ENCODE measurements at regions not wholly inside any gene's neighbourhood (a gene's known extent, or its start where the extent isn't known, plus 50 kb on each side); places are given as distances from the start of the nearest gene placed in this dataset.
A peak's percentile ranks its signal among the peaks of the same experiment; 100 is the strongest.

DNA sequence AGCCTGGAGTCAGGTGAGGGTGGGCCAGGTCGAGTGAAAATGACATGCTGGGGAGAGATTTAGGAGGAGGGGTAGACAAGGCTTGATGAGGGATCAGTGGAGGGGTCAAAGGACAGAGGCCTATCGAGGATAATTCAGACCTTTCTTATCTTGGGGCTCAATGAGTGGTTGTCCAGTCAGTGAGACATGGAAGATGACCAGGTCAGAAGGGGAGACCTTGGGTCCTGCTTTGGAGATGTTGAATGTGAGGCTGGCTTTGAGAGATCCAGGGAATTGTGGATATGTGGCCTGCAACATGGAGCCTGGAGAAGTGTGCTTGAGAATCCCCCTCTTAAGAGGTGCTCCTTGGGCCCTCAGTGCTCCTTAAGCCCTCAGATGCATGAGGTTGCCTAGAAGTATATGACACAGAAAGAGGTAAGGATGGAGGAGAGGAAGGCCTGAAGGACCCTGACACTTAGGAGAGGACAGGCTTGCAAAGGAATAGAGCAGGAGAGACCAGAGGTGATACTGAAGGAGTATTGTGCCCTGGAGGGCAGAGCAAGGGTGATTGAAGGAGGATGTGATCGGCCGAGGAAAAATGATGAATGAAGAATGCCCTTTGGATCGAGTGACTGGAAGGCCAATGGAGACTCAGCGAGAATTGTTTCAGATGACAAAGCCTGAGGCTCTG, 129.8 kb upstream of the GPR26 start:
- no peak for DNase-seq

DNA sequence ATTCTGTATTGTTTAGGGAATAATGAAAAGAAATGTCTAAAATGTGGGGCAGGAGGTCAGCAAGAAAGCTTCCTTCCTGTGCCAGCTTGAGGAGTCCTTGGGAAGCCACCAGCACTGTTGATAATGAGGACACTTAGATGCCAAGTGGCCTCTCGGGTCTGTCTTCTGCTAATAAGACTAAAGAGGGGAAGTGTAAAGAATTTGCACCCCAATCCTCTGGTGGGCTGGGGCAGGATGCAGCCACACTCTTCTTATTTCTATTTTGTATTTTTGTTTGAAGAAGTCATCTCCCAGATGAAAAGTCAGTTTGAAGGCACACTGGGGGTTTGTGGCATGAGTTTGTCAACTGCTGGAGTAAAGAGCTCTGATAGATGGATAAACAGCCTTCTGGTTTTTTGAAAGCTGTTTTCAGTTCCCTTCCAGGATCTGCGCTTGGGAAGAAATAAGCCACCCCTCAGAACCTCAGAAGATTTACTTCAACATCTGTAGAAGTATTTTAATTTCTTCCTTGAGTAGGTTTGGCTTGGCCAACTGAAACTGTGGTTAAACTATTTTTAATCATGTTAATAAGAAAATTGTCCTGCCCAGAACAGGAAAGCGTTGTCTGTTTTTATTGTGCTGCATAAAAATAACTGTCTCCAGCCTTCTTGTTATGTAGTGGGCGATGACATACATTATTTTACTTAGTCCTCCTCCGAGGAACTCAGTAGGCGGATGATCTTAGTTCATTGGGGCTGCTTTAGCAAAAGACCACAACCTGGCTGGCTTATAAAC, 128.8 kb upstream of the GPR26 start:
- no peak for DNase-seq

DNA sequence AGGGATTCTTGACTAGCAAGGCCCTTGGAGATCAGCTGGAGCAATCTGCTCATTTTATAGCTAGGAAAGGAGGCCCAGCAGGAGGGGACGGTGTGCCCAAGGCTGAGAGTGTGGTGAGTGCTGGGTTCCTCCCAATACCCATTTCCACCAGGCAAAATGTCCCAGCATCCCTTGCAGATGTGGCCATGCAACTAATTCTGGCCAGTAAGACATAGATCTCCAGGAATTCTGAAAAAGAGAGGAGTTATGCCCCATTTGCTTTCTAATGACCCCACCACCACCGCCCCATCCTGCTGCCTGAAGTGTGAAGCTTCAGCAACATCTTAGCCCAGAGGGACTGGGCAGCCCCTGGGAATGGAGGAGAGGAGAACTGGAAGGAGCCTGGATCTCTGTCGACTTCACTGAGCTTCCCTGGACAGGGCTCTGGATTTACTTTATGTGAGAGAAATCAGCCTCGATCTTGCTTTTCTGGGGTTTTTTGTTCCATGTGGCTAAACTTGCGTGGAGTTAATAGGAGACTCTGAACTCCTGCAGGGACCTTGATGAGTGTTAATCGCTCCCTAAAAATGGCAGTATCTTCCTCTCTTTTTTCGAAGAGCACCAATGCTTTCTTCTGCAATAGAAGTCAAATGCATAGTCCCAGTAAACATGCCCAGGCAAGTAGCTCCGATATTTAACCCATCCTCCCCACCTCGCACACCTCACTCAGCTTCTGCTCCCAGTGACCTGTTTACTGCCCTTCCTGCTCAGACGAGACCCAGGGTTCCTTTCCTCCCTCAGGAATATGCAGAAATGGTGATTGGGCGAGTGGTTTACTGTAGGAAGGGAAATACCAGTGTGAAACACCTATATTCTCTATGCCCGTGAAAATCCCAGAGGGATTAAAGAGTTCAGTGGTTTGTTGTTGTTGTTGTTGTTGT, 127.5 kb upstream of the GPR26 start:
- DNase-seq, result no peak

DNA sequence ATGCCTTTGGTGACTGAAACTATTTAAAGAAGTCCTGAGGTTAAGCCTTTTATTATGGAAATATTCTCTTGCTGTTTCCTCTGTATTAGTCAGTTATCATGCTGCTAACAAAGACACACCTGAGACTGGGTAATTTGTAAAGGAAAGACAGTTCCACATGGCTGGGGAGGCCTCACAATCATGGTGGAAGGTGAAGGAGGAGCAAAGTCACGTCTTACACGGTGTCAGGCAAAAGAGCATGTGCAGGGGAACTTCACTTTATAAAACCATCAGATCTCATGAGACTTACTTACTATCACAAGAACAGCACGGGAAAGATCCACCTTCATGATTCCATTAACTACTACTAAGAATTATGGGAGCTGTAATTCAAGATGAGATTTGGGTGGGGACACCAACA, 121.2 kb upstream of the GPR26 start:
- DNase-seq, result no peak

DNA sequence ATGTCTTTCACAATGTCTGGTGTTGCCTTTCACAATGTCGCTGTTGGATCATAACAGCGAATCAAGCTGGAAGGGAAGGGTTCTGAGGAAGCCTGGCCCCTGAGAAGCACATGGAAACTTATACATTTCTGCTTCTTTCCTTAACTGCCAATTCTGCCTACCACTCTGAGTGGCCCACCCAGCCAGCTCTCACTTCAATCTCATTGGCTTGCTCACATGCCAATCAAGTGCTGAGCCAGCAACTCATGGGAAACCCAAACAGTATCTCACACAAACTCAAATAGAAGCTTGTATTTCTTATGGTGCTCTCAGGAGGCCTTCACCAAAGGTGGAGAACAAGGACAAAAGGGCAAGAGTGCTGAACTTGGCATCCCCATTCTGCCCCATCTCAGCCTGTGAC, 117.4 kb upstream of the GPR26 start:
- DNase-seq, result no peak

DNA sequence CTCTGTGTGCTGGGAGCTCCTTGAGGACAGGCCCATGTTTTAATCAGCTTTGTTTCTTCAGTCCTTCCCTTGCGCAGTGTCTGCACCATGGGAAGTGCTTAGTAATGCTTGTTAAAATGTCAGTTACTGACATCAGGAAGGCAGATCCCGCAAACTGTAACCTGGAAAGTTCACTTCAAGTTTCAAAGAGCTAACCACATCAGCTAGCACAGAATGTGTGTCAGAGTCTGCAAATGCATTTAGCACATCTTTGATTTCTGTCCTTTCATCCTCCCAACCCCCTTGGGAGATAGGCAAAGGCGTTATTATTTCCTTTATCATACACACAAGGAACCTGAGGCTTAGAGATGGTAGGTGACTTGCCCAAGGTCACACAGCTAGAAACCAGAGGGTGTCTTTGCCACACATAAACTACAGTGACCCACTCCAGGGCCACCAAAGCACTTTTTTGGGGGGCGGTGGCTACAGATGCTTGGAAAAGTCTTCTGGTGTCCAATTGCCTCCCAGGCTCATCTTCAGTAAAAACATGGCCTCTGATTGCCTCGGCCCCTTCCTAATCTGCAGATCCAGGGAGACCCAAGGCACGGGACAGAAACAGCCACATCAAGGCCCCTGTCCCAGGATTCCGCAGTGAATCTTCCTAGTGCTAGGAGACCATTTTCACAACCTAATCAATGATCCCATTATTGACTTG, 116.2 kb upstream of the GPR26 start:
- DNase-seq, result no peak

DNA sequence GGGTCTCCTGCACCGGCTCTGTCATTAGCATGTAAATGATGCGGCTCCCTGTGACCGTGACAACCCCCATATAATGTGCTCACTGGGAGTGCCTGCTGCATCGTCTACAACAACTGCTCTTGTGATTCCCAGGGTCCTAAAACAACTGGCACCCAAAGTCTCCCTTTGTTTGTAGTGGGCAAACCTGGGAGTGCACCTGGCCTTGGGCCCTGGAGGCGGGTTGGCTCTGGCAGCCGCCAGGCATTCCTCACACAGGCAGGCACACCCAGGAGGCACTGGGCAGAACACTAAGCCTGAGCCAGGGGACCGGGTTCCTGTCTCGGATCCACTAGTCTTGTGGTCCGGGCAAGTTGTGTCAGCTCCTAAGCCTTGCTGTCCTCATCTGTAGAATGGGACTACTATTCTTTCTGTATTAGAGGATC, 115.5 kb upstream of the GPR26 start:
- no peak for DNase-seq

DNA sequence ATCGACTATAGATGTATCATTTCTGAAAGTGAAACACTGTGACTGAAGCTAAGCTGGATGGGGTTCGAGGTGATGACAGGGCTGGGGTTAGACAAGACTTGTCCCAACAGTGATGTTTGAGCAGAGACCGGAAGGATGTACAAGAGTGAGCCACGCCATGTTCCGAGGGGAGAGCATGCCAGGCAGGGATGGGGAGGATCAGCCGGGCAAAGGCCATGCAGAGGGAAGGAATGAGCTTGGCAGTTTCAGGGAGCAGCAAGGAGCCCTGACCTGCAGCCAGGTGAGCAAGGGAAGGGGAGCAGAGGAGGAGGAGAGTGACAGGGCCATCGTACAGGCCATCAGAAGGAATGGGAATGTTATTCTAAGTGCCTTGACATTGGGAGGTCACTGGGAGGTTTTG, 114.9 kb upstream of the GPR26 start:
- no peak for DNase-seq

DNA sequence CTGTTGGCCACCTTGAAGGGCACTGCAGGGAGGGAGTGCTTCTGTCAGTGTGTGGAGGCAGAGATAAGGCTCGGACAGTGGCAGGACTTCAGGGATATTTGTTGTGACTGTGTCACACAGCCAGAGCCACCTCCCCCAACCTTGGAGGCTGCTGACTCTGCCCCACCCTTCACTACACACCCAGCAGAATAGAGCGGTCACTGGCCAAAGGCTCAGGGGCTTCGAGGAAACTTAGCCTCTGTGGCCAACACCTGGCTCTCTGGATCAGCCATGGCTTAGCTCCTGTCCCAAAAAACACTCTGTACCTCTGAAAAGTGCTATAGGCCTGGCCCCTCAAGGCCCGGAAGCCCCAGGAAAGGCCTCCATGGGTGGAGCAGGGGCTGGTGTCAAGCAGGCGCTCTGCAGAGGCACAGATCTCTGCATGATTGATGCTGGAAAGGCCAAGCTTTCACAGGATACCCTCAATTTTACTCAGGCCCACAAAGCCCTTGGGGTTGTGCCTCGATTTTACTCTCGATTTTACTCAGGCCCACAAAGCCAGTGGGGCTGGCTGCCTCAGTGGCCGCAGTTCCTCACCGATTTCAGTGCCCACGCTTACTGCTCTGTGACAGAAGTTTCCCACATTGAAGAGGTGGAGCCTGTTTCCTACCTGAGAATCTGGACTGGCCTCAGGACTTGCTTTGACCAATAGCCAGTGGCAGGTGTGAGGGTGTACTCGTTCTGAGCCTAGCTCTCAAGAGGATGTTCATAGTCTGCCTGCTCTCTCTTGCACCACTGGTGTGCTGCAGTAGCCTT, 113.2 kb upstream of the GPR26 start:
- no peak for DNase-seq

DNA sequence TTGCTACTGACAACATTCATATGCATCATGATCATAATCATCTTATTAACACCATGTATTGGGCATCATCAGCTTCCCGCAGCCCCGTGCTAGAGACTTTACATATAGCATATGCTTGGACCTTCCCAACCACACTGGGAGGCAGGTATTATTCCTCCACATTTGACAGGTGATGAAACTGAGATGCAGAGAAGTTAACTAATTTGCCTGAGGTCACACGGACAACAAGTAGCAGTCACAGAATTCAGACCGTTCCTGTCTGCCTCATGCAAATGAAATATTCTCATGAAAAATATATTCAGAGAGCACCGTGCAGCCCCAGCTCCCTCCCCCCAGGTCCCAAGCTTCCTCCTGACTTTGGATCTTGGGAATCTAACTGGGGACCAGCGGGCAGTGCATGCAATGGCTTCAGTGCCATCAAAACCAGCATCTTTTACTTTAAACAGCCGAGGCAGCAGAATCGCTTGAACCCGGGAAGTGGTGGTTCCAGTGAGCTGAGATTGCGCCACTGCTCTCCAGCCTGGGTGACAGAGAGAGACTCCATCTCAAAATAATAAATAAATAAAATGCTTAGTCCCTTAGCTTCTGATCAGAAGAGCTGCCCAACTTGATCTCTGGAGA, 112.2 kb upstream of the GPR26 start:
- no peak for DNase-seq

DNA sequence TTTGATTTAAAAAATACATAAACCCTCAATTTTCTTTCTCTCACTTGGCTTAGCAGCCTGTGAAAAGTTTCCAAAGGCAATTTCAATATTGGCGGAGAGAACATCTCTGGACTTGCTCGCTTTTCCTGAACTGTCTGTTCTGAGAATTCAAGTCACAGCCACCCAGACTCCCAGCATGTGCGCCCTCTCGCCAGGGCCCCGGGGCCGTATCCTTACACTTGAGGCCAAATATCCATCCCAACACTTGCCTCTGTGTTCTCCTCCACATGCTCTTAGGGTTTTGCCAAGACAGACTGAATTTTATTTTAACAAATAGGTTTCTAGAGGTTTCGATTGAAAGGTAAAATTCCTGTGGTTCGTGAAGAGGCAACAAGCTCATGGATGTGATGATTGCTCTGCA, 111.5 kb upstream of the GPR26 start:
- DNase-seq, result no peak

DNA sequence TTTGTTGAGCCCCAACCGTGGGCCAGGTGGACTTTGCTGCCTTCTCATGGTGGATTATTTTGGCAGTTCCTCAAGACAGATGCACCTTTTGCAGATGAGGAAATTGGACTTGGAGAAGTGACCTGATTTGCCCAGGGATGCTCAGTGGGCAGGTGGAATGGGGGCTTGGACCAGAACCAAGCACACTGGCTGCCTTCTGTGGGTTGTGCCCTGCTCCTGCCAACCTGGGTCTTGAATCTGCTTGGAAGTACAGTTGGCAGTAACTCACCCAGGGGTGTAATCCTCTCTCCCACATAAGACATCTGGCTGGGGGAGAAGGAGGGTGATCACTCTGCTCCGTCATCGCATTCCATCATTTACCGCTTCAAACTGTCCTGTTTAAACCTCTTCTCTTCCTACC, 110.5 kb upstream of the GPR26 start:
- no peak for DNase-seq

DNA sequence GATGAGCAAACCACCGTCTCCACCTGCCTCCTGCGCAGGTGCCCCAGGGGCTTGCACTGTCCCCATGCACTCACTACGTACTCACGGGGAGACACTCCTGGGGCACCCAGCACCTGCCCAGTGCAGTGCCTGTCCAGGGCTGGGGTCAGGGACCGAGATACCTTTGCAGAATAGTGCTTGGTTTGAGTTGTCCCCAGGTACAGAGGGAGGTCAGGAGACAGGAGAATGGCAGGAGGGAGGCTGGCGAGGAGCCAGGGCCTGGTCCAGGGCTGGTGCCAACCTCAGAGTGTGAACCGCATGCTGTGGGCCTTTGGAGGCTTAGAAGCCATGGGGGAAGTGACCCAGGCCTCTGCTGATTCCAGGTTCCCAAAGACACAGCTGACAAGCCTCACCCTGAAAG, 110.1 kb upstream of the GPR26 start:
- no peak for DNase-seq

DNA sequence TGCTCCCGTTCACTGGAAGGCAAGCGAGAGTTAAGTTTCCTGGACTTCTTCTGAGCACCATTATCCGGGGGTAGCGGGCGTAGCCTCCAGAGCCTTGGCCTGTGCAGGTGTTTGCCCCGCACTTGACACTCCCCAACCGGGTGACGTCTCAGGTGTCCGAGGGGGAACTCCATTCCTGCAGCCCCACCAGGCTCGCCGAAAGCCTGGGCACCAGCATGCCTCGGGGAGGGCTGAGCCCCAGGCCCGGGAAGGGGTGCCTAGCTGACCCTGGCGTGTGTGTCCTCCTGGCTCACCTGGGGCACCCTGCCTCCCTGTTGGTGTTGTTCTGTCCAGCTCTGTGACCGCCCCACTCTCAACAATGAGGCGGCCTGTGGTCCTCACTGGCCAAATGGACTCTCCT, 109.4 kb upstream of the GPR26 start:
- DNase-seq, result no peak

DNA sequence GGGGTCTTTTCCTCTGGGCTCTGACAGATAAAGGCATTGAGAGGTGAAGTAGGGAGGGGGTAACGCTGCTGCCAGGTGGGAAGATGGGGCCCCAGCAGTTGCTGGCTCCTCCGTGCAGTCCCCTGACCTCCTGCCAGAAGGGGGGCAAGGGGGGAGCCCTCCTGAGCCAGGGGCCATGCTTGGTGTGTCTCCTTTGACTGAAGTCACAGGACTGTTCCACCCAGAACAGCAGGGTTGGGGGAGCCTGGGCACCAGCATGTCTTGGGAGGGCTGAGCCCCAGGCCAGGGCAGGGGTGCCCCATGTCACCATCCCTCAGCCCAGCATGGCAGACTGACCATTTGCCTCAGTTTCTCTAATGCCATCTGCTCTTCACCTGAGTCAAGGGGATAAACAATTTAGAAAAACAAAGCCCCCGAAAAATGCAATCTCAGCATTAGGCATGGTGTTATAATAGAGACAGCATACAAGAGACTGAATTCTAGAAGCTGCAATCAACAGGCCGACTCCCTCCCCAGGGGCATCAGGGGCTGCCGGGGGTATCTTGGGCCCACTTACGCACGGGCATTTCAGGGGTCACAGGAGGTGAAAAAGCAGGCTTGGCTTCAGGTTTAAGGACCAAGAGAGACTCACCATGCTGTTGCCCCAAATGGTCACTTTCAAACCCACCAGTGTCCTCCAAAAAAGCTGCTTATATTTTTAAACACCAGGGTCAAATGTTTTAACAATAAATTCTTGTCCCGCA, 108.6 kb upstream of the GPR26 start:
- DNase-seq, result no peak

DNA sequence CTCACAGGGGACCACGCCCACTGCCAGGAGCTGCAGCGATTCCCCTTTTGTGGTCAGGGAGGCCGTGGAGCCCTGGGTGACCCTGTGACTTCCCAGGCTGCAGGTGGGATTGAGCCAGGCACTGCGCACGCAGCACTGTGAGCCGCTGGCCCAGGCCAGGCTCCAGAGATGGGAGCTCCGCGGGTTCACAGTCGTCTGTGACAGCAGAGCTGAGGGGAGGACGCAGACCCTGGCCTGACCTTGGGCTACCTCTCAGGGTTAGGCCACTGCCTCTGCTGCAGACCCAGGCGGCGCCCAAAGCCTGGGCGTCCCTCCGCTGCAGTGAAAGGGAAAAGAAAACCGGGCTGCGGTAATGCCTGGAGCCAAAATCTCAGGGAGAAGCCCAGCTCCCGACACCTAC, 107.5 kb upstream of the GPR26 start:
- no peak for DNase-seq

DNA sequence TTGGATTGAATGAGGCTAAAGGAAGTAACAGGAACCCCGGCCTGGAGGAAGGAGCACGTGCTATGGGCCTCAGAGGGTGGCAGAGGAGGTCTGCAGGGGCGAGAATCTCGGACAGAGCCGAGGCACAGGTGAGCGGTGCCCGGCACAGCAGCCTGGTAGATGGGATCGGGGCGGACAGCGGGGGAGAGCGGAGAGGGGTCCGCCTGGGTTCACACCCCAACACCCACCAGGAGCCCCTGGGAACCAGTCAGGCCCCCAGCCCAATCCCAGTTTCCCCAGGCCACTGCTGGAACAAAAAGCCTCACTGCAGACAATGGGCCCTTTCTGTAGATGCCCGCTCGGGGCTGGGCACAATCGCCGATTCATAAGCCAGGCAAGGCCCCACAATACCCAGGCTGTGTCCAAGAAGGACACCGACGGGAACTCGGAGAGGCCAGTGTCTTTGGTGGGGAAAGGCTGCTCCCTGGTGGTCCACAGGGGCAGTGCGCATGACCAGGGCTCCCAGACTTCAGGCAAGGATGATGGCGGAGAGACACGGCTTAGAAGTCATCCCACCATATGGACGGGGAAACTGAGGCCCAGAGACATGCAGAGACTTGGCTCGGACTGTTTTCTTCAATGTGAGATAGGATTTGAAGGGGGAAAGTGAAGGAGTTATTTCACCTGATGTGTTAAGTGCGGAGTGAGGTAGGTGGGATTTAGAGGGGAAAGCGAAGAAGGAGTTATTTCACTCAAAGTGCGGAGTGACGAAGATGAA, 106.9 kb upstream of the GPR26 start:
- peak; percentile 50 to 60 (median 56) for DNase-seq

DNA sequence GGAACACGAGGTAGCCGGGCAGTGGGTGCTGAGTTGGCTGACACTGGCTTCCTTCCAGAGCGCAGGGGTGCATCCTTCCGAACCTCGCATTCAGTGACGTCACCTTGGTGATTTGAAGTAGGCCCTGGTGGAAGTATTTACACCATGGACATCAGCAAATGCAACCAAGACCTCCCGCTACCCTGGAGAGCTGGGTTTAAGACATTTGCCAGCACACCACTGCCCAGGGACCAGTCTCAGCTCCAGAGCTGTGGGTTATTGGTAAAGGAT, 106.4 kb upstream of the GPR26 start:
- no peak for DNase-seq

DNA sequence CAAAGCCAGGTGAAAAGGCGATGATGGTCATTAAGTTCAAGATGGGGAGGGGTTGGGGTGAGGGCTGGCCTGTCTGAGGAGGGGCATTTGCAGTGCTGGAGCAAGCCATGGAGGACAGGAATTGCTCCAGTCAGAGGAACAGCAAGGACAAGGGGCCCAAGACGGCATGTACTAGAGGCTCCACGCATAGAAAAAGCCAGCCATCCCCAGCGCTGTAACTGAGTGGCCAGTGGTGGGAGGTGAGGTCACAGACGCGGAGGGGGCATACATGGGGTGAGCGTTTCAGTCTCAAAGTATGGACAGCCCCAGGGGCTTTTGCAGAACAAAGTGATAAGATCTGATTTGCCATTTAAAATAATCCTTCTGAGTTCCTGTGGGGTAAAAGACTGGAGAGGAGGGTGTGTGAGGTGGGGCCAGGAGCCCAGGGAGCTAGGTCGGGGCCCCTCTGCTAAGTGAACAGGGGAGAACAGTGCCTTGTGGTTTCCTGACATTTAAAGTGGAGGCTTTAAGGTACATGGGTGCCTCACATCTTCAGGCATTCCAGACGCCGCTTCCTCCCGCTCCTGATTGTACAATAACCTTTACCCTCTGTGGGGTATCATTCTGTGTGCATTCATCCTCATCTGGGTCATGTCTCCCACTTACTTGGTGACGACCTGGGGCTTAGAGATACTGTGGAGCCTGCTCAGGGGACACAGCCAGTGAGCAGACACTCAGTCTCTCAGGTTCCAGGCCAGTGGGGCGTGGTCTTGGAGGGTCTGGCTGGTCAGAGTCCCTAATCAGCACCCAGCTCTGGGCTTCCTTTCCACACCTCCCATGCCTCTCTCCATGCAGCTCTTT, 105.6 kb upstream of the GPR26 start:
- no peak for DNase-seq

DNA sequence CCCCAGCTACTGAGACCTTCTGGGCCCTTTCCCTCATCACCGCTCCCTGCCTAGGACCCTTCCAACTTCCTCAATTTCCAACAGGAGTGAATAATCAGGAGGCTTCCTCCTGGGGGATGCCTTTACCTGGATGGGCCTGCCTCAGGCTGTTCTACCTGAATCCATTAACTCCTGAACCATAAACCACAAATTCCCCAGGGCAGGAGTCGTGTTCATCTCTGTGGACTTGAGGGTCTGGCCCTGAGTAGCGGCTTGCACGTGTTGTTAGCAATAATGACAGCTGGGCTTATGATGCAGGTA, 105.1 kb upstream of the GPR26 start:
- no peak for DNase-seq

Data from activated naive CD4-positive, alpha-beta T cell (primary cell).